Suprapubic skin (tissue), 4 donors: ENCODE measurements at regions not wholly inside any gene's neighbourhood (a gene's known extent, or its start where the extent isn't known, plus 50 kb on each side); places are given as distances from the start of the nearest gene placed in this dataset.
A peak's percentile ranks its signal among the peaks of the same experiment; 100 is the strongest.

Experiments
- DNase-seq, 2 donors: peaks; one replicate each; pipeline ENCODE4 v3.0.0-alpha.2; 2019; ENCODE audit warnings: low spot score in 2 of 2
- H3K27ac ChIP-seq: fragments of 200-600 bp; sonication (generic); one replicate; pipeline ENCODE4 v1.5.1; 2019
- H3K27me3 ChIP-seq: fragments of 200-600 bp; sonication (generic); one replicate; pipeline ENCODE4 v1.5.1; 2019
- H3K36me3 ChIP-seq: fragments of 200-600 bp; sonication (generic); one replicate; pipeline ENCODE4 v1.5.1; 2019
- H3K4me1 ChIP-seq: fragments of 200-600 bp; sonication (generic); one replicate; pipeline ENCODE4 v1.5.1; 2019
- H3K4me3 ChIP-seq: fragments of 200-600 bp; sonication (generic); one replicate; pipeline ENCODE4 v1.5.1; 2019; ENCODE audit warnings: mild to moderate bottlenecking
- H3K9me3 ChIP-seq: fragments of 200-600 bp; sonication (generic); one replicate; pipeline ENCODE4 v1.5.1; 2019
- CTCF ChIP-seq, 2 donors: fragments of 200-600 bp in 1 of 2; fragments of 450-650 bp in 1 of 2; sonication (generic) in 1 of 2; IDR thresholded peaks; one replicate each; pipeline ENCODE4 v1.5.1; 2016 to 2019; ENCODE audit warnings: antibody characterized with exemption in 2 of 2, mild to moderate bottlenecking in 1 of 2, moderate library complexity in 1 of 2
- EP300 ChIP-seq: sonication (generic); formaldehyde crosslinking; IDR thresholded peaks from one replicate; pipeline ENCODE4 v1.6.1; 2017; ENCODE audit warnings: antibody characterized with exemption
- POLR2A ChIP-seq, 2 donors: fragments of 450-650 bp; IDR thresholded peaks; one replicate each; pipeline ENCODE4 v1.6.1; 2017; ENCODE audit warnings: antibody characterized with exemption in 2 of 2, mild to moderate bottlenecking in 2 of 2, moderate library complexity in 2 of 2
- POLR2AphosphoS5 ChIP-seq, 3 donors: sonication (generic); formaldehyde crosslinking; IDR thresholded peaks; one replicate each; pipeline ENCODE4 v1.6.1; 2017; ENCODE audit warnings: antibody characterized with exemption in 3 of 3
- WGBS: methylation state at CpG from one replicate; pipeline ENCODE4 v1.1.5; 2018; 5-methylcytosine and 5-hydroxymethylcytosine counted together

GRCh38 chr4:158010361-158010760, 162.5 kb downstream of the GASK1B start:
- no peak for TF ChIP-seq EP300
- TF ChIP-seq POLR2AphosphoS5 (IDR thresholded peaks at IDR 0.05) = no peak
- no peak for TF ChIP-seq POLR2A (IDR thresholded peaks at IDR 0.05)
- no peak for TF ChIP-seq CTCF (IDR thresholded peaks at IDR 0.05)
- peaks cover 19% of the 10 kb centered on the region for H3K4me1 ChIP-seq
- DNase-seq = no peak
- H3K36me3 ChIP-seq = no peaks in the 10 kb centered on the region
- H3K27ac ChIP-seq = no peak overlapping the region
- H3K27me3 ChIP-seq = no peaks in the 10 kb centered on the region
- H3K4me3 ChIP-seq = no peak overlapping the region
- no peaks in the 10 kb centered on the region for H3K9me3 ChIP-seq
- WGBS = 85% methylated on average over 5 of the region's 5 CpGs

GRCh38 chr4:158008551-158009218, 164.1 kb downstream of the GASK1B start:
- TF ChIP-seq POLR2A (IDR thresholded peaks at IDR 0.05) (no peak), POLR2AphosphoS5 (IDR thresholded peaks at IDR 0.05) (no peak), CTCF (IDR thresholded peaks at IDR 0.05) (no peak), EP300 (no peak)
- H3K27ac ChIP-seq = no peak overlapping the region
- H3K27me3 ChIP-seq = no peaks in the 10 kb centered on the region
- no peaks in the 10 kb centered on the region for H3K36me3 ChIP-seq
- H3K4me1 ChIP-seq = peaks cover 19% of the 10 kb centered on the region
- H3K9me3 ChIP-seq = no peaks in the 10 kb centered on the region
- DNase-seq = no peak
- no peak overlapping the region for H3K4me3 ChIP-seq
- 69% methylated on average over 6 of the region's 6 CpGs for WGBS

- H3K4me3 ChIP-seq = no peak overlapping the region
- peak overlapping the region; percentile 51 for H3K27ac ChIP-seq
- 55% methylated on average over 3 of the region's 3 CpGs for WGBS
- no peak for TF ChIP-seq POLR2A (IDR thresholded peaks at IDR 0.05)
- no peak for TF ChIP-seq CTCF (IDR thresholded peaks at IDR 0.05)
- no peak for TF ChIP-seq EP300
- TF ChIP-seq POLR2AphosphoS5 (IDR thresholded peaks at IDR 0.05) = no peak
- no peak for DNase-seq
- H3K9me3 ChIP-seq = no peaks in the 10 kb centered on the region
- H3K4me1 ChIP-seq = peaks cover 19% of the 10 kb centered on the region
- H3K36me3 ChIP-seq = no peaks in the 10 kb centered on the region
- no peaks in the 10 kb centered on the region for H3K27me3 ChIP-seq
Observed at GRCh38 chr4:158007566-158007965, 165.3 kb downstream of the GASK1B start.

GRCh38 chr4:158006990-158007389, 165.8 kb downstream of the GASK1B start:
- DNase-seq = no peak

GRCh38 chr4:158005021-158005420, 167.8 kb downstream of the GASK1B start:
- WGBS = 83% methylated on average over 2 of the region's 2 CpGs
- Histone ChIP-seq H3K4me1 (peaks cover 19% of the 10 kb centered on the region), H3K27ac (no peak overlapping the region), H3K4me3 (no peak overlapping the region), H3K9me3 (no peaks in the 10 kb centered on the region), H3K27me3 (no peaks in the 10 kb centered on the region), H3K36me3 (no peaks in the 10 kb centered on the region)
- no peak for TF ChIP-seq EP300
- no peak for TF ChIP-seq POLR2AphosphoS5 (IDR thresholded peaks at IDR 0.05)
- no peak for TF ChIP-seq CTCF (IDR thresholded peaks at IDR 0.05)
- no peak for TF ChIP-seq POLR2A (IDR thresholded peaks at IDR 0.05)
- DNase-seq = no peak

More at GRCh38 chr4:158006990-158007389, 165.8 kb downstream of the GASK1B start:
- TF ChIP-seq POLR2A (IDR thresholded peaks at IDR 0.05) (no peak), EP300 (no peak), CTCF (IDR thresholded peaks at IDR 0.05) (no peak), POLR2AphosphoS5 (IDR thresholded peaks at IDR 0.05) (no peak)
- no peaks in the 10 kb centered on the region for H3K36me3 ChIP-seq
- peaks cover 19% of the 10 kb centered on the region for H3K4me1 ChIP-seq
- H3K9me3 ChIP-seq = no peaks in the 10 kb centered on the region
- H3K27me3 ChIP-seq = no peaks in the 10 kb centered on the region
- H3K4me3 ChIP-seq = no peak overlapping the region
- no peak overlapping the region for H3K27ac ChIP-seq
